GM19395 (cell line): ENCODE measurements at regions not wholly inside any gene's neighbourhood (a gene's known extent, or its start where the extent isn't known, plus 50 kb on each side); places are given as distances from the start of the nearest gene placed in this dataset.
"Not testable (repeated sequence)": the region's sequence is repeated elsewhere in the genome, so short reads cannot be mapped to it uniquely, and the experiment has no call there.

Experiments
- ATAC-seq: cut with Tn5 transposase; IDR thresholded peaks from one replicate; pipeline ENCODE4 v1.9.1; 2021; ENCODE audit warnings: mild to moderate bottlenecking, moderate library complexity; ENCODE audit not compliant: unreplicated experiment

DNA sequence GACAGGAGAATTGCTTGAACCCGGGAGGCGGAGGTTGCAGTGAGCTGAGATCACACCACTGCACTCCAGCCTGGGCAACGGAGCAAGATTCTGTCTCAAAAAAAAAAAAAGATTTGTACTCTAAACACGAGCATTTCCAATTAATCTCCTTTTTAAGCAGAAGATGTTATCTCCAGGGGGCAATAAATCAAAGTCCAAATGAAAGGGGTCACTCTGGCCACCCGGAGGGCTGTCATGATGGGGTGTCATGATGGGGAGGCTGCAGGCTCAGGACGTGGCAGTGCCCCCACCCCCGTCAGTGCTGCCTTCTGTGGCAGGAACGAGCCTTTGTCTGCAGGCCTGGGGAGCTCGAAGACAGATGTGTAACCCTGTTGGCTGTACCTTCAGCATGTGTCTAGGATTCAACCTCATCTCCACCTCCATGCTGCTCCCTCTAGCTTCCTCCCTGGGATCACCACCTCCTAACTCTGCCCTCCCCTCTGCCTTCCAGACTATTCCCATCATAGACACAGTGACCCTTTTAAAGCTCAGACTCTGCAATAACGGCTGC is 76.9 kb upstream of the YWHAQ start:
- no peak for ATAC-seq

DNA sequence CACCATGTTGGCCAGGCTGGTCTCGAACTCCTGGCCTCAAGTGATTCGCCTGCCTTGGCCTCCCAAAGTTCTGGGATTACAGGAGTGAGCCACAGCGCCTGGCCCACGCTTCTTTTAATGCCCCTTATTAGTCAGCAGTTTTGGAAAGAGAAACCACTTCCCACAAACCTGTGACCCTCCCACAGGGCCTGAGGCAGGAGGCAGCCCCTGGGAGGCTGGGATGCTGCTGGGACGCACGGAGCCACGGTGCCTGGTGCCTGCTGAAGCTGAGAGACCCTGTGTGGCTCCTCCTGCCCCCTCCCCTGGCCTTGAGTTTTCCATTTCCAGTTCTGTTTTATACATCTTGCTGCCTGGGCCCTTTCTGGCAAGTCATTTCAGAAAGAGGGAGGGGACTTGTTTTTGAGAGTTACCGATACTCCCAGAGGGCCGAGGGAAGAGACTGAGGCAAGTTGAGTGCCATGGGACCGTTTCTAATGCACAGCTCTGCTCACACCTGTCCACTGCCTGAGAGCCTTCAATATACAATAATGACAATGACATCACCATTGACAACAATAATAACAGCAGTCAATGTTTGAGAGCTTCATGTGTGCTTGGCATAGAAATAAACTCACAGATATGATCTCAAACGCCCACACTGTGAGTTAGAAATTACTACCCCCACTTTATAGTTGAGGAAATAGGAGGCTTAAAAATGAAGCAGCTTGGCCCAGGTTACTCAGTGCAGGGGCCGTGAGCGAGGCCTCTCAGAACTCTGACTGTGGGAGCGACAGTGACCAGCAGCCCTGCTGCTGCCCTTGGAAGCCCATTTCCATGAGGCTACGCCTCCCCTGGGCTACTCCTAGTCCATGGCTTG is 78.1 kb upstream of the YWHAQ start:
- ATAC-seq = peak; percentile 55

DNA sequence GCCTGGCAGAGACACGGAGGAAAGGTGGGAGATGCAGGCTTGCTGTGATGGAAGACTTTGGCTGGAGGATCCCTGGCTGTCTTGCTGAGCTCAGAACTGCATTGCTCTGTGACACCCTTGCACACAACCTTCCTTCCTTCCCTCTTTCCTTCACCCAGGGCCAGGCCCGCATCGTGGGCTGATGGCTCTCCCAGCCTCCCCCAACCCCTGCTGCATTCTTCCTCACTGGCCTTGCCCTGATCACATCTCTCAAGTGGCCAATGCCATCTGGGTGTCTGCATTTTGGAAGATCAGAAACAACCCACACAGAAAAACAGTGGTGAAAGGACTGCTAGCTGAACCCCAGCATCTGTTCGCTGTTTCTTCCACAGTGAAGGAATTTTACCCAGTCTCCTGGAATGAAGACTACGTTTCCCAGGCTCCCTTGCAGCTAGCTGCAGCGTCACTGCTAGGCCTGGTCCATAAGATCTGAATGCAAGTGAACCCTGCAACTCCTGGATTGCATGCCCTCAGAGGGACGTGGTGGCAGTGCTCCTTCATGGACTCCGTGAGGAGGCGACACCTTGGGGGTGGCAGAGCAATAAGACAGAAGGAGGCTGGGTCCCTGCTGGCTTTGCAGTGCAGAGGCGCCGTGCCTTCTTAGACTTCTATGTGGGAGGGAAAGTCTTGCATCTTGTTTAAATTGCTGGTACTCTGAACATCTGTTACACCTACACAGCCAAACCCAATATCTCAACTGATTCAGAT is 78.9 kb upstream of the YWHAQ start:
- ATAC-seq = no peak

DNA sequence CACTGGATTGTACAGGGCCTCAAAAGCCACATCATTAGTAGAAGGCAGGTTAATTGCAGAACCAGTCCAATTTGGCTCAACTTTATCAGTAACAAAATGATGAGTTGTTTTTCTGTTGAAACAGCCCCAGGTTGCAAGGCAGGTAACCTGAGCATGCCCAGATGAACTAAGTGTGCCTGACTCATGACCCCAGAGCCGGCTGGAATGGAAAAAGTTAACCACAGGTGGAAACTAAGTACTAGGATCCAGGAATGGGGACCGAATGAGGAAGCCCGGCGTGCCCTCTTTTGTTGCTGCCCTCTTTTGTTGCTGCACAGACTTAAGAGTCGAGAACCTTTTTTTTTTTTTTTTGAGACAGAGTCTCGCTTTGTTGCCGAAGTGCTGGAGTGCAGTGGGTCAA is 79.5 kb upstream of the YWHAQ start:
- no peak for ATAC-seq

DNA sequence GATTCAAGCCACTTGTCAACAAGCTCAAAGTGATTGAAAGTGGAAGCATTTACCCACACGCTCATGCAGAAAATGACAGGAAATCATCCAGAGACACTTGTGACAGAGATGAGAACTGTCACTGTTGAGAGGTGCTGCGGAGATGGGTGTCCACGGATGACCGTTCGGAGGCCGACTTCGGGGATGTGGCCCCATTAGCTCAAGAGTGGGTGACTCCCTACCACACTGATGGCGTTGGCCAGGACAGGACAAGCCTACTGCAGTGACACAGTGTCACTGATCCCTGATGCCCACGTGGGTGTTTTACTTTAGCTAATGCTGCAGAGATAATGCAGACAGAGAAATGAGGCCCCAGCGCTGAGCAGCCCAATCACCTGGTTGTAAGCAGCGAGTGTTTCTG is 81.5 kb upstream of the YWHAQ start:
- ATAC-seq = no peak

DNA sequence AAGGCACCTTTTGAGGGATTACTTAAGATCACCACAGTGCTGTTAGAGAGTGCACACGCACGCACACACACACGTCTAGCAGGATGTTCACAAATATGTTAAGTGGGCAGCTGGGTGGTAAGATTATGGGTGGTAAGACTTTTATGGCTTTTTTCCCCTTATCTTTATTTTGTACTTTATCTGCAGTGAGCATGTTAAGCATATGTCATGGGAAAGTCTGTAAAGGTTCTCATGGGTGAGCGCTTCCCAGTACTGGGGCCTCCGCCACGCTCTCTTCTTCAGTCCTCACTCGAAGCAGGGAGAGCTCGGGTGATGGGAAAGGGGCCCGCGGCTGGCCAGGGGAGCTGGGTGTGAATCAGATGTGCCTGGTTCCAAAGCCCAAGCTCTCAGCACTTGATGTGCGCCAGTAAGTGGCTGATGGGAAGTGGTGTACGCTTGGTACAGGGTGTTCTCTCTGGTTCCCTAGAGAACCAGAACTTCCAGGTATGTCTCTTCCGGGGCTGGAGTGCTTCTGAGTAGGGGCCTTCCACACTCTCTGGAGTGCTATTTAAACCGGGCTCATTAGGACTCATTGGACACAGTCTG is 83.9 kb upstream of the YWHAQ start:
- no peak for ATAC-seq

DNA sequence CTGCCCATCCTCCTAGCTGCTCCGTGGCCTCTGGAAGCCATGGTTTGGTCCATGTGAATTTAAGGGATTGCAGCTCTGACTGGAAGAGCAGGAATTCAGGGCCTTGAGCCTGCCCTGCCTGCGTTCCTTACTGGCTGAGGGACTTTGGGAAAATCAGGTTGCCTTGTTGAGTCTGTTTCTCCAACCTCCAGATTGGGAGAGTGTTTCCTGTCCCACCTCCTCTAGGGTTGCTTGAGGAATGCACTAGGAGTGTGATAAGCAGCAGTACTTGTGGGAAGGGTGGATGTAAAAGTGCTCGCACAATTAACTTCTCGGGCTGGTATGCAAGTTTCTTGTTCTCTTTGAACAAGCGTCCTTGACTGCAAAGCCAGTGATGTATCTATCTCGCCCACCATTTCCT is 84.4 kb upstream of the YWHAQ start:
- ATAC-seq = no peak

DNA sequence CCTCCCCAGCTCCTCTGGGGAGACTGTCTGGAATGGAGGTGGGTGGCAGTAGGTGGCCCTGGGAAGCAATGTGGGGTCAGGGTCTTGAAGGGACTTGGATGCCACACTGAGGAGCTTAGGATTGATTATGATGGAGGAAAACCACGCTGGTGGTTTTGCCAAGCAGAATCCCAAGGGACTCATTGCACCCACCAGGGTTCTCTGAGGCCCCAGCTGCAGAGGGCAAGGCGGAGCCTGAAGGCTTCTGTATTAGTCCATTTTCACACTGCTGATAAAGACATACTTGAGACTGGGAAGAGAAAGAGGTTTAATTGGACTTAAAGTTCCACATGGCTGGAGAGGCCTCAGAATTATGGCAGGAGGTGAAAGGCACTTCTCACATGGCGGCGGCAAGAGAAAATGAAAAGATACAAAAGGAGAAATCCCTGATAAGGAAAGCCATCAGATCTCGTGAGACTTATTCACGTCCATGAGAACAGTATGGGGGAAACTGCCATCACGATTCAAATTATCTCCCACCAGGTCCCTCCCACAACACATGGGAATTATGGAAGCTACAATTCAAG is 87.2 kb upstream of the YWHAQ start:
- ATAC-seq = no peak

DNA sequence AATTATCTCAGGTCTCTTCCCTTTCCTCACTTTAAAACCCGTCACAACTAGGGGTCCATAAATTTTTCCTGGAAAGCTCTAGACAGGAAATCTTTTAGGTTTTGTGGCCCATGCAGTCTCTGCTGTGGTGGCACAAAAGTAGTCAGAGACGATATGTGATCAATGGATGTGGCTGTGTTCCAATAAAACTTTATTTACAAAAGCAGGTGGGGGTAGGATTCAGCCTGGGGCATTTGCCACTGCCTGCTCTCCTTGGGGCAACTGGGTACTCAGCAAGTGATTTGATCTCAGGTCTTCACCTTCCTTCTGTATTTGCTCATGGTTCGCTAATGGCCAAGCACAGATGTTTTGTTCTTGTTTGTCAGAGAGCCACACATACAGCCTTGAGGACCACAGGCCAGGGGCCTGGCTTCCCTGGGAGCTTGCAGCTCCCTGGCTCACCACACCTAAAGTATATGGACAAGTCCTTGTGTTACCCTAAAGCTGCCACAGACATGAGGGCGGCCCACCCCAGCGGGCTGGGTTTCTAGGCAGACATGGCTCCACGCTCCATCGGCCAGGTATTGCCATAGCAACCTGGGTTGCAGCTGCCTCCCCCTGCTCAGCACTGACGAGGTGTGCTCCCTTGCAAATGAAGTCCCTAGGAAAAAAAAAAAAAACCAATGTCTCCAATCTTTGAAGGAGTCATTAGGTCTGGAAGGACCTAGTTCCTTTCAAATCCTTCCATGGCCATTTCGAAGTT is 89.7 kb upstream of the YWHAQ start:
- no peak for ATAC-seq

DNA sequence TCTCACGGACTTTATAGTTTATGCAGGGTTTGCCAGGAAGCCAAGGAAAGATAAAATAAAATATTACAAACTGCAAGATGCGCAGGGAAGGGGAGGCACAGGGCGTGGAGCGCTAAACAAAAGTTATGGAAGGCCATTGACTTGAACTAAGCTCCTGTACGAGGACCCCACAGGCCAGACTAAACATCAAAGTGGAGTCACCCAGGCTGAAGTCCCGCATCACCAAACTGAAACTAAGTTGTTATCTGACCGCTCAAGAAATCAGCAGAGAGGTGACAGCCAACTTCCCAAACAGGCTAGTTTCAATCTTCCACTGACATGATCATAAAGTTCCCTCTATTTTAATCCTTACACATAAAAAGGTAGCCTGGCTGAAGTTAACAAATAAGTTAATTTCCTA is 90.5 kb upstream of the YWHAQ start:
- ATAC-seq = no peak

DNA sequence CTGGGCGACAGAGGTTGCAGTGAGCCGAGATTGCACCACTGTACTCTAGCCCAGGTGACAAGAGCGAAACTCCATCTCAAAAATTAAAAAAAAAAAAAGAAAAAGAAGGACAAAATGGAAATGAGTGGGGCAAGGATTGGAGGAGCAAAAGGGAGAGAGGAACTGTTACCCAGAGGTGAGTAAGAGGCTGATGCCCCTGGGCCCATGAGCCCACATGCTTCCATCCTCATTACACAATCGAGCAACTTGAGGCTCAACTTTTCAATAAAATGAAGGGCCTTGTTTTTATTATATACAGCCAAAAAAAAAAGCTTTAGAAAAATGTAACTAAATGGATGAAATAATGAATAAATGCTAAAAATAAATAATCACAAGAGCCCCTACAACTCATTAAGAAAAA is 91.7 kb upstream of the YWHAQ start:
- no peak for ATAC-seq

DNA sequence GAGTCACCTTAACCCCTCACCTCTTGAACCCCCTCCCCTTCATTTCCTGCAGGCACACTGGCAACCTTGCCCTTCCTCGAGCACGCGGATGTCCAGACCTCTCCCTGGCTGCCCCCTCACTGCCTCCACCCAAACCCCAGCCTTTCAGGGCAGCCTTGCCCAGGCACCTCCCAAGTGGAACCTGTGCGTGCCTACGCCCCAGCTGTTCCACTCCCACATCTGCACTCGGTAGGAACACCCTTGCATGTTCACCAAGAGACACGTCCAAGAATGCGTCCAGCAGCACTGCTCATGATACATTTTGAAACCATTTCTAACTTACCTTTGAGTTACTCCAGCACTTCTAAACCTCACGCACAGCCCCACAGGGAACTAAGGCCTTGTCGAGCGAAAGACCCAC is 93.8 kb upstream of the YWHAQ start:
- ATAC-seq = no peak

DNA sequence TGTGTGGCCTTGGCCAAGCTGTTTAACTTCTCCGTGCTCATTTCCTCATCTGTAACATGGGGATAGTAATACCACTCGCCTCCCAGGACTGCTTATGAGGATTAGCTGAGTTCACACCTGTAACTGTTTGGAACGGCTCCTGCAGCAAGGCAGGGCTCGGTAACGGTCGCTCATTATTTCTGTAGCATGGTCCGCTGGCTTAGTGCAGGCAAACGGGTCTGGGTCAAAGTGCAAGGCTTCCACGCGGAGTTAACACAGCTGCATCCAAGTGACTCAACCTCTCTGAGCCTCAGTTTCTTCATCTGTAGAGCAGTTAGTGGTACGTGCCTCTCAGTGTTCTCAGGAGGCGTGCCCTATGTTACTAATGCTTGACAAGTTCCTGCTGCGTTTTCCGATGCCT is 94.3 kb upstream of the YWHAQ start:
- ATAC-seq = no peak

DNA sequence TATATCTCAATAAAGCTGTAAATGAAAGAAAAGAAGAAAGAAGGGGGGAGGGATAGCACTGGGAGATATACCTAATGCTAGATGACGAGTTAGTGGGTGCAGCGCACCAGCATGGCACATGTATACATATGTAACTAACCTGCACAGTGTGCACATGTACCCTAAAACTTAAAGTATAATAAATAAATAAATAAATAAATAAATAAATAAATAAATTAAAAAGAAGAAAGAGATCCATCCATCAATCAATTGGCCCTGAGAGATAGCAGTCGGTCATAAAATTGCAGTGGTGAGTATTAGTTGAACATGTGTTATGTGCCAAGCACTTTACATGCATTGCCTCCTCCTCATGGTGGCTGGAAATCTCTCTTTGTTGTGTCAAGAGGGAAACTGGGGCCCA is 95.2 kb upstream of the YWHAQ start:
- not testable (repeated sequence) for ATAC-seq

DNA sequence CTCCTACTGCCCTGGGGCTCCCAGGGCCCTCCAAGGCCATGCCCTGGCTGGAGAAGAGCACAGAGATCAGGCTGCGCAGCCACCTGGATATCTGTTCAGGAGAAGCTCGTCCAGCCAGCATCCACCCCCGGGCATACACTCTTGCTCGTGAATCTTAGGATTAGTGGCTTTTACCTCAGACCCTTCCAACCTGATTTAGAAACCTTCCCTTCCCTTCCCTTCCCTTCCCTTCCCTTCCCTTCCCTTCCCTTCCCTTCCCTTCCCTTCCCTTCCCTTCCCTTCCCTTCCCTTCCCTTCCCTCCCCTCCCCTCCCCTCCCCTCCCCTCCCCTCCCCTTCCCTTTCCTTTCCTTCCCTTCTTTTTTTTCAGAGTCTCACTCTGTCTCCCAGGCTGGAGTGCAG is 99.7 kb upstream of the YWHAQ start:
- ATAC-seq = not testable (repeated sequence)

DNA sequence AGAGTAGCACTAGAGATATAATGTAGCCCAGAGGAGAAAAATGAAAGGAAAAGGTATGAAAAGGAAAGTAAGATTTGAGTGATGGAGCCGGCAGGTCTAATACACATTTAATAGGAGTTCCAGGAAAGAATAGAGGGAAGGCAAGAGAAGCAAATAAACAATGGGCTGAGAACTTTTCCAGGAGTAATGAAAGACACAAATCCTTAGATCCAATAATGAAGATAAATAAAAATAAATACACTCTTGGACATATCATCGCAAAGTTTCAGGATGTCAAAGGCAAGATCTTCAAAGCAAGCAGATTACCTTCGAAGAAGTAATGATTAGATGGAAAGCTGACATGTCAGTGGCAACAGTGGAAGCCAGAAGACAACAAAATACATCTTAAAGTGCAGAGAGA is 102.0 kb upstream of the YWHAQ start:
- no peak for ATAC-seq

DNA sequence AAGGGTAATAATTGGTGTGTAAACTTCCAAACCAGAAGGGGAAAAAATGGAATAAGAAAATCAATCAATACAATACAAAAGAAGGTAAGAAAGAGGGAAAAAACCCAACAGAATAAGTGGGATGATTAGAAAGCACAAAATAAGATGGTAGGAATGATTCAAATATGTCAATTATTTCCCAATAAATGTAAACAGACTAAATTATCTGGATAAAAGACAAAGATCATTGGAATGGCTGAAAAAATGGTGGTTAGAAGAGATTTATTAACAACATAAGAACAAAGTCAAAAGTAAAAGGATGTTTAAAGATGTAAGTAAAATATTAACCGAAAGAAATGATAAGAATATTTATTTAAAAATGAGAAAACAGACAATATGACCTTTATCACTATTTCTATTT is 103.5 kb upstream of the YWHAQ start:
- ATAC-seq = no peak

DNA sequence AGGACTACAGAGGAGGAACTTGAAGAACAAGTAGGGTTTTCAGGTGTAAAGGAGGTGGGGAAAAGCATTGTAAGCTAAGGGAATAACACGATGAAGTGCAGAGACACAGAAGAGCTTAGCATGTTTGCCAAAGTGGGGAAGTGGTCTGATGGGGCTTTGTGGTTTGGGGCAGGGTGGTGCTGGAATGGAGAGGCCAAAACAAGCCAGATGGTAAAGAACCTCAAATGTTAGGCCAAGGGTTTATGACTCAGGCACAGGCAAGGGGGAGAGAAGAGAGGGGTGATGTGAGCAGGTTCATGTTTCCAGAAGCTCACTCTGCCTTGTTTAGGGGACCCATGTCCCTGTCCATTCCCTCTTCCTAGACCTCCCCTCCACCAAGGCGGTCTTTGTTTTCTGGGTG is 104.5 kb upstream of the YWHAQ start:
- ATAC-seq = no peak

DNA sequence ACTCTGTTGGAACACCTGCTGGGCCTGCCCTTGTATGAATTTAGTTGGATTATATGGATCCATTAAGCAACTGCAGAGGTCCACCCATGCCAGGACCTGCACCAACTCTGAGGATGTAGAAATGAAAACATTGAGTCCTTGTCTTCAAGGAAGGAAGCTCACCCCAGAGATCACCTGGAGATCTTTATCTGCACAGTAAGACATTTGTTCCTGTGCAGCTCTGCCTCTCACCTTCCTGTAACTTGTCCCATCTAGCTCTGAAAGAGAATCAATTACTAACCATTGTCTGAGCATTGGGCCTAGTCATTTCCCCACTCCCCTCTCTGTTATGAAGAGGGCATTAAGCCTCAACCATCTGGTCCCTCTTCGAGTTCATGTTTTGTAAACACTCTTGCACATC is 105.2 kb upstream of the YWHAQ start:
- no peak for ATAC-seq

DNA sequence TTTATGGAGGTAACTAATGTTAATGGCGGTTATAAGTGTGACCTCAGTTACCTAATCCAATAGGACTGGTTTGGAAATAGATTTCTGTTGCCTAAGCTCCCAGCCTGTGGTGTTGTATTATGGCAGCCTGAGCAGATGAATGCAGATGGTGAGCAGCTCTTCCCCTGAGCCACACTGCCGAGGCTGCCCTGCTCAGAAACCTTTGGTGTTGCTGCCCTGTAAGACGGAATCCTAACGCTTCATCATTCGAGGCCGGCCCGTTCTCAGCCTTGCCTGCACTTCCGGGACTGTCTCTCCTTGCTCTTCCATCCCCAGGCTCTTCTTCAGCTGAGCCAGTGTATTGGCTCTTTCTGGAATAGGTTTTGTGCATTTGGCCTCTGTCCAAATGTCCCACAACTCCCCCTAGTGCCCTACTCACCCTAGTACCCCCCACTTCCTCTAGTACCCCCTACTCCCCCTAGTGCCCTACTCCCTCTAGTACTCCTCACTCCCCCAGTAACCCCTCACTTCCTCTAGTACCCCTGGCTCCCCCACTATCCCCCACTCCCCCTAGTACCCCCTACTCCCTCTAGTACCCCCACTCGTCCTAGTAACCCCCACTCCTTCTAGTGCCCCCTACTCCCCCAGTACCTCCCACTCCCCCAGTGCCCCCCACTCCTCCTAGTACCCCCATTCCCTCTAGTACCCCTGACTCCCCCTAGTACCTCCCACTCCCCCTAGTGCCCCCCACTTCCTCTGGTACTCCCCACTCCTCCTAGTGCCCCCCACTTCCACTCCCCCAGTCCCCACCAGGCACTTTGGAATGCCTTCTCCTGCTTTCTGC is 106.0 kb upstream of the TAF1B start:
- ATAC-seq = no peak
